K562 (cell line): ENCODE measurements at regions not wholly inside any gene's neighbourhood (a gene's known extent, or its start where the extent isn't known, plus 50 kb on each side); places are given as distances from the start of the nearest gene placed in this dataset.

Experiments used
- CHD4 ChIP-seq: fragments of 200-600 bp; sonication (generic); IDR thresholded peaks from 3 replicates; pipeline ENCODE4 v1.6.1; 2012; ENCODE audit warnings: low read depth, mild to moderate bottlenecking, mixed read lengths, low read length, inconsistent platforms; ENCODE audit not compliant: insufficient read depth, insufficient replicate concordance, poor library complexity, severe bottlenecking
- EZH2 ChIP-seq: IDR thresholded peaks from 2 replicates; pipeline ENCODE4 v1.6.1; 2012; ENCODE audit warnings: low read depth, mild to moderate bottlenecking, inconsistent platforms, low read length, borderline replicate concordance
- POLR2AphosphoS5 ChIP-seq: IDR thresholded peaks from 2 replicates; pipeline ENCODE4 v1.6.1; 2011; ENCODE audit warnings: mild to moderate bottlenecking, low read depth, low read length, moderate library complexity; ENCODE audit not compliant: control insufficient read depth, insufficient read depth
- SMAD4 ChIP-seq: fragments of 250-450 bp; sonication (Bioruptor Pico); conservative IDR thresholded peaks from 2 replicates; pipeline ENCODE4 v1.8.0; 2021; ENCODE audit warnings: inconsistent platforms, mild to moderate bottlenecking, moderate library complexity
- THRAP3 ChIP-seq: fragments of 450-650 bp; IDR thresholded peaks from 2 replicates; pipeline ENCODE4 v1.6.1; 2016; ENCODE audit warnings: mild to moderate bottlenecking, inconsistent platforms, borderline replicate concordance
- ZNF239 ChIP-seq: fragments of 250-450 bp; sonication (Bioruptor Pico); IDR thresholded peaks from 2 replicates; pipeline ENCODE4 v1.4.0; 2020; ENCODE audit warnings: mild to moderate bottlenecking
- TF ChIP-seq, protein P1 (sequence below), 3 experiments: IDR thresholded peaks in 2 of 3; conservative IDR thresholded peaks in 1 of 3; 2 replicates each; pipeline ENCODE4 v1.5.1; 2011 to 2012; ENCODE audit warnings: low read length in 3 of 3, mild to moderate bottlenecking in 3 of 3, control low read depth in 2 of 3, improper control_type of control experiment in 1 of 3, inconsistent platforms in 1 of 3, low read depth in 1 of 3, mixed read lengths in 1 of 3, moderate library complexity in 1 of 3; ENCODE audit not compliant: insufficient read depth in 2 of 3
- TF ChIP-seq, protein P2 (sequence below): sonication (generic); formaldehyde crosslinking; IDR thresholded peaks from 2 replicates; pipeline ENCODE4 v1.5.0; 2020; ENCODE audit warnings: missing genetic modification reagents
- TF ChIP-seq, protein P3 (sequence below): fragments of 250-450 bp; sonication (Bioruptor Pico); IDR thresholded peaks from 2 replicates; pipeline ENCODE4 v1.5.0; 2020; ENCODE audit warnings: mild to moderate bottlenecking
- TF ChIP-seq, protein P4 (sequence below), 2 experiments: IDR thresholded peaks; 2 replicates each; pipeline ENCODE4 v1.6.1; 2011; ENCODE audit warnings: borderline replicate concordance in 1 of 2, control low read depth in 1 of 2, low read depth in 1 of 2, low read length in 1 of 2, mild to moderate bottlenecking in 1 of 2, mixed read lengths in 1 of 2, moderate library complexity in 1 of 2; ENCODE audit not compliant: insufficient read depth in 1 of 2, insufficient read length in 1 of 2, poor library complexity in 1 of 2, severe bottlenecking in 1 of 2; ENCODE audit errors: extremely low read depth in 1 of 2

DNA sequence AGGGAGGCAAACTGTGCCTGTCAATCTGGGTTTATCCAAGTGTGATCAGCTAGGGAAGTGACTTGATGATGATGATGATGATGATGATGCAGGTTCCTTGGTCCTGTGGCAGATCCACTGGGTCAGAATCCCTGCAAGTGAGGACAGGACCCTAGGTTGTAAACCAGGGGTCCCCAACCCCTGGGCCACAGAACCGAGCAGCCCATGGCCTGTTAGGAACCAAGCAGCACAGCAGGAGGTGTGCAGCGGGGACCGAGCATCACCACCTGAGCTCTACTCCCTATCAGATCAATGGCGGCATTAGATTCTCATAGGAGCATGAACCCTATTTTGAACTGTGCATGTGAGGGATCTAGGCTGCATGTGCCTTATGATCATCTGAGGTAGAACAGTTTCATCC lies 144.7 kb upstream of the PDE1C start:
- no peak for TF ChIP-seq SMAD4 (CRISPR knock-in tag)
- no peak for TF ChIP-seq CHD4
- TF ChIP-seq, protein P1, sequence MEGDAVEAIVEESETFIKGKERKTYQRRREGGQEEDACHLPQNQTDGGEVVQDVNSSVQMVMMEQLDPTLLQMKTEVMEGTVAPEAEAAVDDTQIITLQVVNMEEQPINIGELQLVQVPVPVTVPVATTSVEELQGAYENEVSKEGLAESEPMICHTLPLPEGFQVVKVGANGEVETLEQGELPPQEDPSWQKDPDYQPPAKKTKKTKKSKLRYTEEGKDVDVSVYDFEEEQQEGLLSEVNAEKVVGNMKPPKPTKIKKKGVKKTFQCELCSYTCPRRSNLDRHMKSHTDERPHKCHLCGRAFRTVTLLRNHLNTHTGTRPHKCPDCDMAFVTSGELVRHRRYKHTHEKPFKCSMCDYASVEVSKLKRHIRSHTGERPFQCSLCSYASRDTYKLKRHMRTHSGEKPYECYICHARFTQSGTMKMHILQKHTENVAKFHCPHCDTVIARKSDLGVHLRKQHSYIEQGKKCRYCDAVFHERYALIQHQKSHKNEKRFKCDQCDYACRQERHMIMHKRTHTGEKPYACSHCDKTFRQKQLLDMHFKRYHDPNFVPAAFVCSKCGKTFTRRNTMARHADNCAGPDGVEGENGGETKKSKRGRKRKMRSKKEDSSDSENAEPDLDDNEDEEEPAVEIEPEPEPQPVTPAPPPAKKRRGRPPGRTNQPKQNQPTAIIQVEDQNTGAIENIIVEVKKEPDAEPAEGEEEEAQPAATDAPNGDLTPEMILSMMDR (IDR thresholded peaks at IDR 0.05 in 2 of 3, conservative IDR thresholded peaks at IDR 0.05 in 1 of 3; ENCODE audit: insufficient read depth in 2 of 3, low read depth in 1 of 3, low read length in 3 of 3) = no peak
- no peak for TF ChIP-seq ZNF239 (CRISPR knock-in tag)
- TF ChIP-seq EZH2 = no peak
- TF ChIP-seq, protein P2, sequence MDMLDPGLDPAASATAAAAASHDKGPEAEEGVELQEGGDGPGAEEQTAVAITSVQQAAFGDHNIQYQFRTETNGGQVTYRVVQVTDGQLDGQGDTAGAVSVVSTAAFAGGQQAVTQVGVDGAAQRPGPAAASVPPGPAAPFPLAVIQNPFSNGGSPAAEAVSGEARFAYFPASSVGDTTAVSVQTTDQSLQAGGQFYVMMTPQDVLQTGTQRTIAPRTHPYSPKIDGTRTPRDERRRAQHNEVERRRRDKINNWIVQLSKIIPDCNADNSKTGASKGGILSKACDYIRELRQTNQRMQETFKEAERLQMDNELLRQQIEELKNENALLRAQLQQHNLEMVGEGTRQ = no peak
- TF ChIP-seq THRAP3 = no peak
- TF ChIP-seq, protein P3, sequence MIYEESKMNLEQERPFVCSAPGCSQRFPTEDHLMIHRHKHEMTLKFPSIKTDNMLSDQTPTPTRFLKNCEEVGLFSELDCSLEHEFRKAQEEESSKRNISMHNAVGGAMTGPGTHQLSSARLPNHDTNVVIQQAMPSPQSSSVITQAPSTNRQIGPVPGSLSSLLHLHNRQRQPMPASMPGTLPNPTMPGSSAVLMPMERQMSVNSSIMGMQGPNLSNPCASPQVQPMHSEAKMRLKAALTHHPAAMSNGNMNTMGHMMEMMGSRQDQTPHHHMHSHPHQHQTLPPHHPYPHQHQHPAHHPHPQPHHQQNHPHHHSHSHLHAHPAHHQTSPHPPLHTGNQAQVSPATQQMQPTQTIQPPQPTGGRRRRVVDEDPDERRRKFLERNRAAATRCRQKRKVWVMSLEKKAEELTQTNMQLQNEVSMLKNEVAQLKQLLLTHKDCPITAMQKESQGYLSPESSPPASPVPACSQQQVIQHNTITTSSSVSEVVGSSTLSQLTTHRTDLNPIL (CRISPR knock-in tag) = no peak
- TF ChIP-seq, protein P4, sequence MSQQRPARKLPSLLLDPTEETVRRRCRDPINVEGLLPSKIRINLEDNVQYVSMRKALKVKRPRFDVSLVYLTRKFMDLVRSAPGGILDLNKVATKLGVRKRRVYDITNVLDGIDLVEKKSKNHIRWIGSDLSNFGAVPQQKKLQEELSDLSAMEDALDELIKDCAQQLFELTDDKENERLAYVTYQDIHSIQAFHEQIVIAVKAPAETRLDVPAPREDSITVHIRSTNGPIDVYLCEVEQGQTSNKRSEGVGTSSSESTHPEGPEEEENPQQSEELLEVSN (IDR thresholded peaks at IDR 0.05; ENCODE audit: borderline replicate concordance in 1 of 2, extremely low read depth in 1 of 2, insufficient read depth in 1 of 2, insufficient read length in 1 of 2, low read depth in 1 of 2, low read length in 1 of 2, poor library complexity in 1 of 2, severe bottlenecking in 1 of 2) = no peak
- no peak for TF ChIP-seq POLR2AphosphoS5
